GM12872 (cell line): ENCODE measurements at regions not wholly inside any gene's neighbourhood (a gene's known extent, or its start where the extent isn't known, plus 50 kb on each side); places are given as distances from the start of the nearest gene placed in this dataset.

Experiments used
- TF ChIP-seq, protein P1 (sequence below): IDR thresholded peaks from 3 replicates; pipeline ENCODE4 v1.5.1; 2011; ENCODE audit warnings: low read depth, mild to moderate bottlenecking, low read length, moderate library complexity; ENCODE audit not compliant: insufficient read depth

GRCh38 chr1:234913771-234914170 is 214.9 kb downstream of the TOMM20 start:
- TF ChIP-seq, protein P1, sequence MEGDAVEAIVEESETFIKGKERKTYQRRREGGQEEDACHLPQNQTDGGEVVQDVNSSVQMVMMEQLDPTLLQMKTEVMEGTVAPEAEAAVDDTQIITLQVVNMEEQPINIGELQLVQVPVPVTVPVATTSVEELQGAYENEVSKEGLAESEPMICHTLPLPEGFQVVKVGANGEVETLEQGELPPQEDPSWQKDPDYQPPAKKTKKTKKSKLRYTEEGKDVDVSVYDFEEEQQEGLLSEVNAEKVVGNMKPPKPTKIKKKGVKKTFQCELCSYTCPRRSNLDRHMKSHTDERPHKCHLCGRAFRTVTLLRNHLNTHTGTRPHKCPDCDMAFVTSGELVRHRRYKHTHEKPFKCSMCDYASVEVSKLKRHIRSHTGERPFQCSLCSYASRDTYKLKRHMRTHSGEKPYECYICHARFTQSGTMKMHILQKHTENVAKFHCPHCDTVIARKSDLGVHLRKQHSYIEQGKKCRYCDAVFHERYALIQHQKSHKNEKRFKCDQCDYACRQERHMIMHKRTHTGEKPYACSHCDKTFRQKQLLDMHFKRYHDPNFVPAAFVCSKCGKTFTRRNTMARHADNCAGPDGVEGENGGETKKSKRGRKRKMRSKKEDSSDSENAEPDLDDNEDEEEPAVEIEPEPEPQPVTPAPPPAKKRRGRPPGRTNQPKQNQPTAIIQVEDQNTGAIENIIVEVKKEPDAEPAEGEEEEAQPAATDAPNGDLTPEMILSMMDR = no peak

GRCh38 chr1:234913278-234913649 is 215.4 kb downstream of the TOMM20 start:
- TF ChIP-seq, protein P1 = no peak

DNA sequence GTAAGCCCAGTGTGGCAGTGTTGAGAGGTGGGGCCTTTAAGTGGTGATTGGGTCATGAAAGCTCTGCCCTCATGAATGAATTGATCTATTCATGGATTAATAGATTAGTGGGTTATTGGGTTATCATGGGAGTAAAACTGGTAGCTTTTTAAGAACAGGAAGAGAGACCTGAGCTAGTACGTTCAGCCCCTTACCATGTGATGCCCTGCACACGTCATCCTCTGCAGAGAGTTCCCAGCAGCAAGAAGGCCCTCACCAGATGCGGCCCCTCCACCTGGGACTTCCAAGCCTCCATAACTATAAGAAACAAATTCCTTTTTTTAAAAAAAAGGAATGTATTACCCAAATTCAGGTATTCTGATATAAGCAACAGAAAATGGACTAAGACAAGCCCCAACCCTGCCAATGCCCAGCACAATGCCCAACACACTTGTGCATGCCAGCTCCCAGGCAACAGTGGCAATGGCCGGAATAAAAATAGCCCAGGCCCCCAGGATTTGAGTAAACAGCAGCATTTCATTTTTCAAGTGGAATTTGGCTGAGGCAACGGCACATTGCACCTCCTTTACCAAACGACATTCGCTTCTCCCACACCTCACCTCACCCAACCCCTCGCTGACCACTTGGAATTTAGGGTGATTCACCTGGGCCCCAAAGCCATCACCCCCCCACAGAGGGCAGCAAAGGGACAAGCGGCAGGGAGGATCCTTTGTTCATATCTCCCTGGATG is 215.9 kb downstream of the TOMM20 start:
- TF ChIP-seq, protein P1 = no peak

- TF ChIP-seq, protein P1 = no peak
Measured at GRCh38 chr1:234911787-234912186, 216.8 kb downstream of the TOMM20 start.

GRCh38 chr1:234909851-234910250 is 218.8 kb downstream of the TOMM20 start:
- TF ChIP-seq, protein P1 = no peak

DNA sequence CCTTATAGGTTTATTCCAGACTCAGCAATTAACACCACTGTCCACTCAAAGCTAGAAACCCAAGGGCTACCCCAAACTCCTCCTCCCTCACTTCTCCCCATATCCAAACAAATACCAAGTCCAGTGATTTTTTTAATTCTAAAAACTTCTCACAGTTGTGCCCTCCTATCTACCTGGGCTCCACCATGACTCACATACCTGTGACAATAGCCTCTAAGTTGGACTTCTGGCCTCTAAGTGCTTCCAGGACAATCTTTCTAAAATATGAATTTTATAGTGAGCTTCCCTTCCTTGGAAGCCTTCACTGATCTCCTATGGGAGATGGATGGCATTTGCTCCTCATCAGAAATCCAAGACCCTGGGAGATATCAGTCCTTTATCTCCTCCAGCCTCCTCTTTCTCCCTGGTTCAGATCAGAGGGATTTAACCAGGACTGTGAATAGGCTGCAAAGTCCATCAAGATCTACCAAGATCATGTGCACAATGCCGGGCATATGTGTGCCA is 219.3 kb downstream of the TOMM20 start:
- TF ChIP-seq, protein P1 = no peak

- TF ChIP-seq, protein P1 = no peak
Measured at GRCh38 chr1:234908571-234908970, 220.1 kb downstream of the TOMM20 start.
